Hematopoietic multipotent progenitor cell treated with erythropoietin and hydrocortisone succinate and interleukin-3 and kit ligand, for 4 days (in vitro differentiated cells): ENCODE measurements at regions not wholly inside any gene's neighbourhood (a gene's known extent, or its start where the extent isn't known, plus 50 kb on each side); places are given as distances from the start of the nearest gene placed in this dataset.
"Not testable (repeated sequence)": the region's sequence is repeated elsewhere in the genome, so short reads cannot be mapped to it uniquely, and the experiment has no call there.

Experiments used
- DNase-seq: peaks from one replicate; pipeline ENCODE4 v3.0.0-alpha.2; 2015

GRCh38 chrX:132302687-132303086 lies 83.4 kb upstream of the RAP2C start:
- not testable (repeated sequence) for DNase-seq

GRCh38 chrX:132294776-132295495 lies 75.7 kb upstream of the RAP2C start:
- DNase-seq: no peak

- DNase-seq: no peak
Measured at GRCh38 chrX:132294192-132294591, 74.9 kb upstream of the RAP2C start.

GRCh38 chrX:132292793-132293192 lies 73.5 kb upstream of the RAP2C start:
- peak; percentile 75 for DNase-seq

GRCh38 chrX:132277953-132278614 lies 58.8 kb upstream of the RAP2C start:
- DNase-seq: no peak

- DNase-seq: no peak
Measured at GRCh38 chrX:132272826-132273225, 53.6 kb upstream of the RAP2C start.

GRCh38 chrX:132271311-132271778 lies 52.1 kb upstream of the RAP2C start:
- DNase-seq: no peak

- no peak for DNase-seq
Measured at GRCh38 chrX:132270699-132271098, 51.5 kb upstream of the RAP2C start.

GRCh38 chrX:132270021-132270420 lies 50.8 kb upstream of the RAP2C start:
- no peak for DNase-seq
